Astrocyte of the spinal cord (primary cell): ENCODE measurements at regions not wholly inside any gene's neighbourhood (a gene's known extent, or its start where the extent isn't known, plus 50 kb on each side); places are given as distances from the start of the nearest gene placed in this dataset.

Experiments
- DNase-seq: peaks from one replicate; pipeline ENCODE4 v3.0.0; 2011; ENCODE audit warnings: low read depth, low spot score
- H3K4me3 ChIP-seq: 2 replicates; pipeline ENCODE4 v1.5.1; 2011; ENCODE audit warnings: low read depth, mild to moderate bottlenecking, low read length, moderate library complexity
- CTCF ChIP-seq: IDR thresholded peaks from 2 replicates; pipeline ENCODE4 v1.5.1; 2012; ENCODE audit warnings: low read depth, mild to moderate bottlenecking, low read length, inconsistent platforms
- in situ Hi-C: cut with HindIII; loops from 2 replicates; pipeline ENCODE4 v1.10.0; 2017; ENCODE audit warnings: low sequenced_read_pairs

GRCh38 chr21:31489726-31490125 lies 145.7 kb upstream of the TIAM1 start:
- H3K4me3 ChIP-seq: no peak overlapping the region
- TF ChIP-seq CTCF: no peak
- in situ Hi-C loops: no loop called here
- no peak for DNase-seq

GRCh38 chr21:31489014-31489413 lies 145.0 kb upstream of the TIAM1 start:
- in situ Hi-C loops: no loop called here
- TF ChIP-seq CTCF: no peak
- no peak for DNase-seq
- no peak overlapping the region for H3K4me3 ChIP-seq

GRCh38 chr21:31484219-31484618 lies 140.2 kb upstream of the TIAM1 start:
- no peak for DNase-seq
- in situ Hi-C loops: no loop called here
- H3K4me3 ChIP-seq: no peak overlapping the region
- TF ChIP-seq CTCF: no peak

GRCh38 chr21:31483146-31483545 lies 139.1 kb upstream of the TIAM1 start:
- in situ Hi-C loops: no loop called here
- TF ChIP-seq CTCF: no peak
- no peak for DNase-seq
- no peak overlapping the region for H3K4me3 ChIP-seq

- no peak for DNase-seq
- no peak for TF ChIP-seq CTCF
- in situ Hi-C loops: no loop called here
- no peak overlapping the region for H3K4me3 ChIP-seq
These were observed 138.4 kb upstream of the TIAM1 start for GRCh38 chr21:31482460-31482859.

- TF ChIP-seq CTCF: no peak
- in situ Hi-C loops: no loop called here
- no peak overlapping the region for H3K4me3 ChIP-seq
- no peak for DNase-seq
These were observed 136.2 kb upstream of the TIAM1 start for GRCh38 chr21:31480228-31480627.

GRCh38 chr21:31479714-31480113 lies 135.7 kb upstream of the TIAM1 start:
- no peak for TF ChIP-seq CTCF
- in situ Hi-C loops: no loop called here
- no peak for DNase-seq
- H3K4me3 ChIP-seq: no peak overlapping the region
